ENCODE measurements at regions not wholly inside any gene's neighbourhood (a gene's known extent, or its start where the extent isn't known, plus 50 kb on each side); places are given as distances from the start of the nearest gene placed in this dataset.

- TF ChIP-seq PKNOX1 (IDR thresholded peaks at IDR 0.05) (no peak), ZBTB40 (IDR thresholded peaks at IDR 0.05; ENCODE audit: borderline replicate concordance) (no peak), LARP7 (IDR thresholded peaks at IDR 0.05) (no peak), E2F4 (IDR thresholded peaks at IDR 0.05; ENCODE audit: low read depth, low read length) (no peak), DPF2 (IDR thresholded peaks at IDR 0.05) (no peak)
Measured at GRCh38 chr3:34508732-34509131, 710.3 kb downstream of the PDCD6IP start (continued).

GRCh38 chr3:34511891-34512290 lies 713.5 kb downstream of the PDCD6IP start:
- ChIA-PET CTCF (no interaction called here), POLR2A (no interaction called here), SMC1A (ENCODE audit: uncharacterized antibody, unreplicated experiment) (no interaction called here), RAD21 (ENCODE audit: unreplicated experiment) (no interaction called here)
- in situ Hi-C loops (cut with MboI) (no loop called here), intact Hi-C loops (cut with micrococcal nuclease; ENCODE audit: unreplicated experiment) (no loop called here)
- H3K79me2 ChIP-seq (ENCODE audit: control insufficient read depth, insufficient read depth, low read length) = no peaks in the 10 kb centered on the region
- no peaks in the 10 kb centered on the region for H4K20me1 ChIP-seq (ENCODE audit: control insufficient read depth, insufficient read depth)
- WGBS (ENCODE audit: insufficient coverage, insufficient replicate concordance, low lambda C conversion rate, missing lambda C conversion rate) = 40% methylated on average over 3 of the region's 3 CpGs
- no peak overlapping the region for H3K4me2 ChIP-seq (ENCODE audit: control insufficient read depth, insufficient read depth)
- no peak overlapping the region for H3K4me3 ChIP-seq
- no peak overlapping the region for H3K9ac ChIP-seq (ENCODE audit: control insufficient read depth, insufficient read depth, low read length)
- ATAC-seq (no peak), FAIRE-seq (no peak), DNase-seq (ENCODE audit: low read depth, low spot score) (no peak)
- no TSS peak for BruUV-seq (replicated peaks)
- H3K27me3 ChIP-seq (replicated peaks in 1 of 2; ENCODE audit: control insufficient read depth in 2 of 2, insufficient read depth in 2 of 2, low read length in 1 of 2) = no peaks in the 10 kb centered on the region
- no peaks in the 10 kb centered on the region for H3K36me3 ChIP-seq (ENCODE audit: control insufficient read depth in 2 of 2, insufficient read depth in 2 of 2, low read length in 1 of 2)
- H3K4me1 ChIP-seq (ENCODE audit: control insufficient read depth, insufficient read depth, low read length) = no peaks in the 10 kb centered on the region
- H2AFZ ChIP-seq (ENCODE audit: control insufficient read depth, low read depth, low read length) = no peak overlapping the region
- TF ChIP-seq FOS (IDR thresholded peaks at IDR 0.05; ENCODE audit: borderline replicate concordance, extremely low read depth, insufficient read length) (no peak), PML (IDR thresholded peaks at IDR 0.05; ENCODE audit: low read length) (no peak), NR2F1 (conservative IDR thresholded peaks at IDR 0.05) (no peak), ZNF24 (IDR thresholded peaks at IDR 0.05) (no peak), WRNIP1 (IDR thresholded peaks at IDR 0.05; ENCODE audit: borderline replicate concordance, low read depth, low read length) (no peak)
- no peaks in the 10 kb centered on the region for H3K9me3 ChIP-seq (replicated peaks; ENCODE audit: control insufficient read depth, insufficient read depth, low read length)
- H3K27ac ChIP-seq (ENCODE audit: control insufficient read depth, insufficient read depth) = no peak overlapping the region
